Ovary (tissue), 3 donors: ENCODE measurements at regions not wholly inside any gene's neighbourhood (a gene's known extent, or its start where the extent isn't known, plus 50 kb on each side); places are given as distances from the start of the nearest gene placed in this dataset.

Source experiments
- EP300 ChIP-seq: sonication (generic); formaldehyde crosslinking; IDR thresholded peaks from one replicate; pipeline ENCODE4 v1.6.1; 2017; ENCODE audit warnings: antibody characterized with exemption
- TF ChIP-seq, protein P1 (sequence below), 3 donors: fragments of 450-650 bp in 2 of 3; fragments of 200-600 bp in 1 of 3; IDR thresholded peaks; one replicate each; pipeline versions ENCODE4 v1.5.1 to v1.8.0; 2016 to 2022; ENCODE audit warnings: antibody characterized with exemption in 3 of 3, mild to moderate bottlenecking in 1 of 3
- donor health status: DM: no; HTN: no; CAD: no.

DNA sequence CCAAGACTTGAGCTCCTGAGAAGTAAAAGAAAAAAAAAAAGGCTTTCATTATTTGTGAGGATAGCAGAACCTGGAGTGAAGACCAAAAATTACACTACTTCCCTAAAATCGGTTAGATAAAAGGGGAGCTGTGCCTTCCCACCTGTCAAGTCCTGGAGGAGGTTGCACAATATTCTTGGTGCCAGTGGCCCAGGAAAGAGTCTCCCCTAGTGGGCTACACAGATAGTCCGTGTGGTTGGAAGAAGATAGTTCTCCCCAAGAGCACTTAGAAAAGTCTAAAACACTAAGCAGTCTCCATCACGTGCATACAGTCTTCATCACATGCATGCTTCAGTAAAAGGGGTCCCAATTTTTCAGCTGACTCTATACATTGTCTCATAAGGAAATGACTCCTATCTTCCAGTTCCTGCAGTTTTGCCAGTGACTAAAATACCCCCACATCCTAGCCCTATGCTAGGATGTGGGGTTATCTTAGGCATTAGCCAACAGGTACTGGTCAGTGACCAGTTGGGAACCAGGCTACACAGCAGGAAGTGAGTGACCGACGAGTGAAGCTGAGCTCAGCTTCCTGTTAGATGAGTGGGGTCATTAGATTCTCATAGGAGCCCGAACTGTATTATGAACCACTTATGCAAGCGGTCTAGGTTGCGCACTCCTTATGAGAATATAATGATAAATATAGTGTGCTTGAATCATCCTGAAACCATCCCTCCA lies 199.5 kb upstream of the FAM83B start:
- no peak for TF ChIP-seq EP300
- TF ChIP-seq, protein P1, sequence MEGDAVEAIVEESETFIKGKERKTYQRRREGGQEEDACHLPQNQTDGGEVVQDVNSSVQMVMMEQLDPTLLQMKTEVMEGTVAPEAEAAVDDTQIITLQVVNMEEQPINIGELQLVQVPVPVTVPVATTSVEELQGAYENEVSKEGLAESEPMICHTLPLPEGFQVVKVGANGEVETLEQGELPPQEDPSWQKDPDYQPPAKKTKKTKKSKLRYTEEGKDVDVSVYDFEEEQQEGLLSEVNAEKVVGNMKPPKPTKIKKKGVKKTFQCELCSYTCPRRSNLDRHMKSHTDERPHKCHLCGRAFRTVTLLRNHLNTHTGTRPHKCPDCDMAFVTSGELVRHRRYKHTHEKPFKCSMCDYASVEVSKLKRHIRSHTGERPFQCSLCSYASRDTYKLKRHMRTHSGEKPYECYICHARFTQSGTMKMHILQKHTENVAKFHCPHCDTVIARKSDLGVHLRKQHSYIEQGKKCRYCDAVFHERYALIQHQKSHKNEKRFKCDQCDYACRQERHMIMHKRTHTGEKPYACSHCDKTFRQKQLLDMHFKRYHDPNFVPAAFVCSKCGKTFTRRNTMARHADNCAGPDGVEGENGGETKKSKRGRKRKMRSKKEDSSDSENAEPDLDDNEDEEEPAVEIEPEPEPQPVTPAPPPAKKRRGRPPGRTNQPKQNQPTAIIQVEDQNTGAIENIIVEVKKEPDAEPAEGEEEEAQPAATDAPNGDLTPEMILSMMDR (IDR thresholded peaks at IDR 0.05): no peak
